ENCODE measurements at regions not wholly inside any gene's neighbourhood (a gene's known extent, or its start where the extent isn't known, plus 50 kb on each side); places are given as distances from the start of the nearest gene placed in this dataset.

DNA sequence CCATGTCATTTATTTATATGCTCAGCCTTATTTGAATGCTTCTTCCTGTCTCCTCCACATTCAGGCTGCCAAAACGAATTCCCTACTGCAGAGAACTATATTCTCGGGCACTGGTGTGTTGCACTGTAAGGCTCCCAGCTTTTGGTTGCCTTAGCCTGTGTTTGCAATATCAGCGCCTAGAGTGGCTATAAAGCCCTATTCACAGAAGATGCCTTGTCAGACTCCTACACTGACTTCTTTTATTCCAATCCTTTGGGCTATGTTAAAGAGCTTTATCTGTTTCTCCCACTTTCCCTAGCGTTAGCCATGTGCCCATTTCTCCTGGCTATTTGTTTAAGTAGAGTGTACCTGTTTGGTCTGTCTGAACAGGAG is 62.4 kb upstream of the EHBP1 start:
- TF ChIP-seq, protein P1, sequence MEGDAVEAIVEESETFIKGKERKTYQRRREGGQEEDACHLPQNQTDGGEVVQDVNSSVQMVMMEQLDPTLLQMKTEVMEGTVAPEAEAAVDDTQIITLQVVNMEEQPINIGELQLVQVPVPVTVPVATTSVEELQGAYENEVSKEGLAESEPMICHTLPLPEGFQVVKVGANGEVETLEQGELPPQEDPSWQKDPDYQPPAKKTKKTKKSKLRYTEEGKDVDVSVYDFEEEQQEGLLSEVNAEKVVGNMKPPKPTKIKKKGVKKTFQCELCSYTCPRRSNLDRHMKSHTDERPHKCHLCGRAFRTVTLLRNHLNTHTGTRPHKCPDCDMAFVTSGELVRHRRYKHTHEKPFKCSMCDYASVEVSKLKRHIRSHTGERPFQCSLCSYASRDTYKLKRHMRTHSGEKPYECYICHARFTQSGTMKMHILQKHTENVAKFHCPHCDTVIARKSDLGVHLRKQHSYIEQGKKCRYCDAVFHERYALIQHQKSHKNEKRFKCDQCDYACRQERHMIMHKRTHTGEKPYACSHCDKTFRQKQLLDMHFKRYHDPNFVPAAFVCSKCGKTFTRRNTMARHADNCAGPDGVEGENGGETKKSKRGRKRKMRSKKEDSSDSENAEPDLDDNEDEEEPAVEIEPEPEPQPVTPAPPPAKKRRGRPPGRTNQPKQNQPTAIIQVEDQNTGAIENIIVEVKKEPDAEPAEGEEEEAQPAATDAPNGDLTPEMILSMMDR (IDR thresholded peaks at IDR 0.05), result no peak
- TF ChIP-seq POLR2A (IDR thresholded peaks at IDR 0.05) (no peak), POLR2AphosphoS5 (IDR thresholded peaks at IDR 0.05) (no peak)
